Loucy (cell line): ENCODE measurements at regions not wholly inside any gene's neighbourhood (a gene's known extent, or its start where the extent isn't known, plus 50 kb on each side); places are given as distances from the start of the nearest gene placed in this dataset.

Source experiments
- H2AFZ ChIP-seq: fragments of 200-600 bp; sonication (generic); 2 replicates; pipeline ENCODE4 v1.6.0; 2016; ENCODE audit warnings: antibody characterized with exemption, mild to moderate bottlenecking, low read length, moderate library complexity
- H3F3A ChIP-seq: fragments of 200-600 bp; 2 replicates; pipeline ENCODE4 v1.6.0; 2016; ENCODE audit warnings: antibody characterized with exemption, low read depth, mild to moderate bottlenecking
- H3K27me3 ChIP-seq: fragments of 200-600 bp; sonication (generic); 2 replicates; pipeline ENCODE4 v1.6.1; 2014; ENCODE audit warnings: low read length, mild to moderate bottlenecking; ENCODE audit not compliant: insufficient read depth, poor library complexity, severe bottlenecking
- H3K36me3 ChIP-seq: fragments of 200-600 bp; sonication (generic); 2 replicates; pipeline ENCODE4 v1.6.1; 2016; ENCODE audit warnings: low read length; ENCODE audit not compliant: insufficient read depth
- H3K4me1 ChIP-seq: fragments of 200-600 bp; sonication (generic); 2 replicates; pipeline ENCODE4 v1.5.1; 2014; ENCODE audit warnings: low read length, mild to moderate bottlenecking; ENCODE audit not compliant: insufficient read depth, poor library complexity, severe bottlenecking
- H3K4me2 ChIP-seq: fragments of 200-600 bp; sonication (generic); 2 replicates; pipeline ENCODE4 v1.6.0; 2014; ENCODE audit warnings: antibody characterized with exemption, low read length, low read depth, mild to moderate bottlenecking; ENCODE audit not compliant: poor library complexity, severe bottlenecking
- H3K4me3 ChIP-seq: fragments of 200-600 bp; sonication (generic); 2 replicates; pipeline ENCODE4 v1.5.1; 2014; ENCODE audit warnings: low read length, mild to moderate bottlenecking, mixed read lengths; ENCODE audit not compliant: poor library complexity, severe bottlenecking
- H3K79me2 ChIP-seq: fragments of 200-600 bp; sonication (generic); 2 replicates; pipeline ENCODE4 v1.6.1; 2014; ENCODE audit warnings: low read length; ENCODE audit not compliant: insufficient read depth
- H3K9ac ChIP-seq: fragments of 200-600 bp; sonication (generic); 2 replicates; pipeline ENCODE4 v1.6.0; 2014; ENCODE audit warnings: mild to moderate bottlenecking, low read depth, low read length, moderate library complexity; ENCODE audit not compliant: poor library complexity, severe bottlenecking
- H3K9me2 ChIP-seq: fragments of 200-600 bp; sonication (generic); replicated peaks from 2 replicates; pipeline ENCODE4 v1.6.1; 2016; ENCODE audit warnings: low read depth, low read length, mixed read lengths
- H3K9me3 ChIP-seq: fragments of 200-600 bp; sonication (generic); 2 replicates; pipeline ENCODE4 v1.6.1; 2014; ENCODE audit warnings: mild to moderate bottlenecking, antibody characterized with exemption, low read length, low read depth; ENCODE audit not compliant: insufficient read depth
- H4K20me1 ChIP-seq: fragments of 200-600 bp; sonication (generic); 2 replicates; pipeline ENCODE4 v1.6.0; 2014; ENCODE audit warnings: antibody characterized with exemption, low read length, mild to moderate bottlenecking; ENCODE audit not compliant: insufficient read depth, poor library complexity, severe bottlenecking
- EZH2phosphoT487 ChIP-seq: fragments of 200-600 bp; IDR thresholded peaks from 2 replicates; pipeline ENCODE4 v1.6.1; 2018; ENCODE audit warnings: antibody characterized with exemption, mild to moderate bottlenecking, moderate library complexity, borderline replicate concordance
- TF ChIP-seq, protein P1 (sequence below): fragments of 200-600 bp; sonication (generic); conservative IDR thresholded peaks from 2 replicates; pipeline ENCODE4 v1.5.1; 2014; ENCODE audit warnings: mild to moderate bottlenecking, antibody characterized with exemption, low read length

- H3K9me2 ChIP-seq = no peaks in the 10 kb centered on the region
- H3K4me3 ChIP-seq = no peak overlapping the region
- H3F3A ChIP-seq = no peaks in the 10 kb centered on the region
- no peaks in the 10 kb centered on the region for H3K4me1 ChIP-seq
- H3K9me3 ChIP-seq = no peaks in the 10 kb centered on the region
- H2AFZ ChIP-seq = no peak overlapping the region
- no peak for TF ChIP-seq EZH2phosphoT487
- TF ChIP-seq, protein P1, sequence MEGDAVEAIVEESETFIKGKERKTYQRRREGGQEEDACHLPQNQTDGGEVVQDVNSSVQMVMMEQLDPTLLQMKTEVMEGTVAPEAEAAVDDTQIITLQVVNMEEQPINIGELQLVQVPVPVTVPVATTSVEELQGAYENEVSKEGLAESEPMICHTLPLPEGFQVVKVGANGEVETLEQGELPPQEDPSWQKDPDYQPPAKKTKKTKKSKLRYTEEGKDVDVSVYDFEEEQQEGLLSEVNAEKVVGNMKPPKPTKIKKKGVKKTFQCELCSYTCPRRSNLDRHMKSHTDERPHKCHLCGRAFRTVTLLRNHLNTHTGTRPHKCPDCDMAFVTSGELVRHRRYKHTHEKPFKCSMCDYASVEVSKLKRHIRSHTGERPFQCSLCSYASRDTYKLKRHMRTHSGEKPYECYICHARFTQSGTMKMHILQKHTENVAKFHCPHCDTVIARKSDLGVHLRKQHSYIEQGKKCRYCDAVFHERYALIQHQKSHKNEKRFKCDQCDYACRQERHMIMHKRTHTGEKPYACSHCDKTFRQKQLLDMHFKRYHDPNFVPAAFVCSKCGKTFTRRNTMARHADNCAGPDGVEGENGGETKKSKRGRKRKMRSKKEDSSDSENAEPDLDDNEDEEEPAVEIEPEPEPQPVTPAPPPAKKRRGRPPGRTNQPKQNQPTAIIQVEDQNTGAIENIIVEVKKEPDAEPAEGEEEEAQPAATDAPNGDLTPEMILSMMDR = no peak
- no peaks in the 10 kb centered on the region for H3K36me3 ChIP-seq
- H4K20me1 ChIP-seq = no peaks in the 10 kb centered on the region
- no peaks in the 10 kb centered on the region for H3K27me3 ChIP-seq
- no peak overlapping the region for H3K4me2 ChIP-seq
- H3K79me2 ChIP-seq = no peaks in the 10 kb centered on the region
- no peak overlapping the region for H3K9ac ChIP-seq
Measured at GRCh38 chrX:44082829-44083228, 109.6 kb upstream of the NDP start.

DNA sequence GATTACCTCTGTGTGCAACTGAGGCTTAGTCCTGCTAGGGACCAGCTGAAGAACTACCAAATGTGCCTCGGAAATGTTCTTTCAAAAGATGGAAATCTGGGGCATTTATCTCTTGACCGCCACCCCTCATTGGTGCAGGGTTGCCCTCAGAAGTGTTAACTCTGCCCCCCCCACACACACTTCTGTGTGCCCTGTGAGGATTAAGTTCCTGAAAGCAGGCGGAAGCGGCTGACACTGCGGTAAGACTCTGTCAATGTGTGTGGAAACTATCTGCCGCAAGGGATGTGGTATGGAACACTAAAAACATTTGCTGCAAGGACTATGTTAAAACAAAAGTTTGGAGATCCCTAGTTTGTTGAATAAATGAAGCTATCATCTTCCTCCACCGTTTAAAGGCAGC lies 106.9 kb upstream of the NDP start:
- H3K4me1 ChIP-seq = no peaks in the 10 kb centered on the region
- no peak overlapping the region for H3K4me3 ChIP-seq
- H3K79me2 ChIP-seq = no peaks in the 10 kb centered on the region
- no peaks in the 10 kb centered on the region for H4K20me1 ChIP-seq
- no peaks in the 10 kb centered on the region for H3K36me3 ChIP-seq
- no peak overlapping the region for H3K4me2 ChIP-seq
- H3K9ac ChIP-seq = no peak overlapping the region
- H3K27me3 ChIP-seq = no peaks in the 10 kb centered on the region
- no peaks in the 10 kb centered on the region for H3K9me3 ChIP-seq
- H3F3A ChIP-seq = no peaks in the 10 kb centered on the region
- H2AFZ ChIP-seq = no peak overlapping the region
- TF ChIP-seq EZH2phosphoT487 = no peak
- TF ChIP-seq, protein P1 = no peak
- H3K9me2 ChIP-seq = no peaks in the 10 kb centered on the region

GRCh38 chrX:44072631-44073030 lies 99.4 kb upstream of the NDP start:
- no peaks in the 10 kb centered on the region for H4K20me1 ChIP-seq
- H3F3A ChIP-seq = no peaks in the 10 kb centered on the region
- H3K4me2 ChIP-seq = no peak overlapping the region
- no peak overlapping the region for H2AFZ ChIP-seq
- no peaks in the 10 kb centered on the region for H3K27me3 ChIP-seq
- TF ChIP-seq, protein P1 = no peak
- H3K4me3 ChIP-seq = no peak overlapping the region
- no peaks in the 10 kb centered on the region for H3K79me2 ChIP-seq
- no peak overlapping the region for H3K9ac ChIP-seq
- H3K9me2 ChIP-seq = no peaks in the 10 kb centered on the region
- no peaks in the 10 kb centered on the region for H3K4me1 ChIP-seq
- no peaks in the 10 kb centered on the region for H3K36me3 ChIP-seq
- H3K9me3 ChIP-seq = no peaks in the 10 kb centered on the region
